ENCODE measurements at regions not wholly inside any gene's neighbourhood (a gene's known extent, or its start where the extent isn't known, plus 50 kb on each side); places are given as distances from the start of the nearest gene placed in this dataset.

- Histone ChIP-seq H4K20me1 (ENCODE audit: insufficient read depth, low read length) (no peaks in the 10 kb centered on the region), H3K18ac (ENCODE audit: low read depth, low read length) (no peak overlapping the region), H3K23ac (ENCODE audit: low read depth, low read length) (no peak overlapping the region), H4K8ac (ENCODE audit: low read depth in 2 of 2, low read length in 2 of 2) (no peak overlapping the region), H2BK5ac (ENCODE audit: low read depth, low read length, poor library complexity, severe bottlenecking) (no peak overlapping the region), H4K5ac (ENCODE audit: low read depth, low read length) (no peak overlapping the region), H3K27me3 (ENCODE audit: control insufficient read depth, insufficient read depth, low read length) (peaks cover 4% of the 10 kb centered on the region; the same call in 1 of the 2 replicates), H3K36me3 (ENCODE audit: control insufficient read depth, insufficient read depth, low read length) (no peaks in the 10 kb centered on the region), H2BK20ac (ENCODE audit: low read depth, low read length) (no peak overlapping the region), H3K56ac (ENCODE audit: extremely low read depth, insufficient read depth, low read length) (no peak overlapping the region), H2AK9ac (replicated peaks; ENCODE audit: low read depth, low read length, poor library complexity) (no peak overlapping the region), H3K79me1 (ENCODE audit: low read depth in 1 of 2, low read length in 2 of 2) (no peaks in the 10 kb centered on the region), H3K4me2 (ENCODE audit: low read depth, low read length) (no peak overlapping the region), H3K9me3 (ENCODE audit: control insufficient read depth, insufficient read depth, low read length) (no peaks in the 10 kb centered on the region), H3K4me3 (ENCODE audit: insufficient read depth, low read depth, low read length) (no peak overlapping the region), H3K27ac (ENCODE audit: insufficient read depth, low read length) (no peak overlapping the region), H3K9ac (ENCODE audit: low read depth, low read length) (no peak overlapping the region), H2BK120ac (ENCODE audit: low read depth, low read length) (no peak overlapping the region), H3K14ac (replicated peaks; ENCODE audit: low read depth, low read length) (no peak overlapping the region), H2BK15ac (ENCODE audit: low read depth, low read length) (no peak overlapping the region), H3K9me1 (ENCODE audit: insufficient read depth, low read length) (no peaks in the 10 kb centered on the region), H2AK5ac (ENCODE audit: low read depth, low read length) (no peak overlapping the region), H2AFZ (replicated peaks; ENCODE audit: low read length, poor library complexity) (no peak overlapping the region), H4K91ac (ENCODE audit: insufficient read depth, low read depth, low read length) (no peak overlapping the region), H3K4ac (ENCODE audit: low read depth, low read length) (no peak overlapping the region), H3K4me1 (ENCODE audit: control insufficient read depth, insufficient read depth, low read length) (no peaks in the 10 kb centered on the region)
- in situ Hi-C loops (cut with MboI; ENCODE audit: low sequenced_read_pairs) = no loop called here
- DNase-seq = no peak
- TF ChIP-seq RCOR1 (IDR thresholded peaks at IDR 0.05; ENCODE audit: insufficient replicate concordance, low read length) = no peak
- no peak for TF ChIP-seq NFE2L2 (IDR thresholded peaks at IDR 0.05; ENCODE audit: low read depth, low read length)
- TF ChIP-seq USF2 (IDR thresholded peaks at IDR 0.05; ENCODE audit: low read depth, low read length) = no peak
- TF ChIP-seq, protein P1, sequence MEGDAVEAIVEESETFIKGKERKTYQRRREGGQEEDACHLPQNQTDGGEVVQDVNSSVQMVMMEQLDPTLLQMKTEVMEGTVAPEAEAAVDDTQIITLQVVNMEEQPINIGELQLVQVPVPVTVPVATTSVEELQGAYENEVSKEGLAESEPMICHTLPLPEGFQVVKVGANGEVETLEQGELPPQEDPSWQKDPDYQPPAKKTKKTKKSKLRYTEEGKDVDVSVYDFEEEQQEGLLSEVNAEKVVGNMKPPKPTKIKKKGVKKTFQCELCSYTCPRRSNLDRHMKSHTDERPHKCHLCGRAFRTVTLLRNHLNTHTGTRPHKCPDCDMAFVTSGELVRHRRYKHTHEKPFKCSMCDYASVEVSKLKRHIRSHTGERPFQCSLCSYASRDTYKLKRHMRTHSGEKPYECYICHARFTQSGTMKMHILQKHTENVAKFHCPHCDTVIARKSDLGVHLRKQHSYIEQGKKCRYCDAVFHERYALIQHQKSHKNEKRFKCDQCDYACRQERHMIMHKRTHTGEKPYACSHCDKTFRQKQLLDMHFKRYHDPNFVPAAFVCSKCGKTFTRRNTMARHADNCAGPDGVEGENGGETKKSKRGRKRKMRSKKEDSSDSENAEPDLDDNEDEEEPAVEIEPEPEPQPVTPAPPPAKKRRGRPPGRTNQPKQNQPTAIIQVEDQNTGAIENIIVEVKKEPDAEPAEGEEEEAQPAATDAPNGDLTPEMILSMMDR (conservative IDR thresholded peaks at IDR 0.05; ENCODE audit: low read depth, low read length) = no peak
- no peak for TF ChIP-seq FOS (IDR thresholded peaks at IDR 0.05; ENCODE audit: low read depth, low read length)
- POLR2A ChIA-PET (ENCODE audit: unreplicated experiment) = no interaction called here
- CTCF ChIA-PET = no interaction called here
- no TSS peak for BruUV-seq (replicated peaks)
- ATAC-seq (ENCODE audit: low read depth) = no peak
- dilution Hi-C loops (cut with HindIII; ENCODE audit: low sequenced_read_pairs, unreplicated experiment) = no loop called here
- WGBS, 2 experiments (ENCODE audit: extremely low coverage in 2 of 2, insufficient read length in 1 of 2) = 60% methylated on average over 1 of the region's 4 CpGs; no CpG with 5 or more reads in 1 of the 2 experiments
- intact Hi-C loops (cut with micrococcal nuclease) = no loop called here
These were observed 200.5 kb downstream of the TRIM29 start for GRCh38 chr11:119937412-119937811.

All from IMR-90 (cell line).